ENCODE measurements at regions not wholly inside any gene's neighbourhood (a gene's known extent, or its start where the extent isn't known, plus 50 kb on each side); places are given as distances from the start of the nearest gene placed in this dataset.

DNA sequence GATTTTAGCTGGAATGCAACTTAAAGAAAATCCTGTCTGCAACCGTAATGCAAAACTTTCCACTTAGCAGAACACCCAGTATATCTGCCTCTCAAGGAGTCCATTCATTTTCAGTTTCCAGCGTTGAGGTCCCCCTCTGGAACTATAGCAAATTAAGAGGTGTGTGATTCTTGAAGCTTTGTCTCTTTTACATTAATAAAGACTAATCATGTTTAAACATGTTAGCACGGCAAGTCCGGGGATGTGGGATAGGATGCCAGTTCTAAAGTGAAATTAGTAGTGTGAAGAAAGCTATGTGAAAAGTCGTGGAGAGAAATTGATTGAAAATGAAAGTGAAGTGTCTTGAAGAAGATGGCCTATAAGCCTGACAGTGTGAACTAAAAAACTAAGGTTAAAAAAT is 429.1 kb downstream of the NR2F1-AS1 start:
- TF ChIP-seq SUZ12 (IDR thresholded peaks at IDR 0.05; ENCODE audit: unreplicated experiment) (no peak), POLR2A (IDR thresholded peaks at IDR 0.05; ENCODE audit: low read depth, low read length) (no peak), TCF7 (IDR thresholded peaks at IDR 0.05; ENCODE audit: borderline replicate concordance) (no peak), TAF1 (IDR thresholded peaks at IDR 0.05; ENCODE audit: borderline replicate concordance, low read depth, low read length) (no peak), NR2C2 (IDR thresholded peaks at IDR 0.05; ENCODE audit: borderline replicate concordance, control insufficient read depth, insufficient read length, low read depth) (no peak)
- TF ChIP-seq, protein P1, sequence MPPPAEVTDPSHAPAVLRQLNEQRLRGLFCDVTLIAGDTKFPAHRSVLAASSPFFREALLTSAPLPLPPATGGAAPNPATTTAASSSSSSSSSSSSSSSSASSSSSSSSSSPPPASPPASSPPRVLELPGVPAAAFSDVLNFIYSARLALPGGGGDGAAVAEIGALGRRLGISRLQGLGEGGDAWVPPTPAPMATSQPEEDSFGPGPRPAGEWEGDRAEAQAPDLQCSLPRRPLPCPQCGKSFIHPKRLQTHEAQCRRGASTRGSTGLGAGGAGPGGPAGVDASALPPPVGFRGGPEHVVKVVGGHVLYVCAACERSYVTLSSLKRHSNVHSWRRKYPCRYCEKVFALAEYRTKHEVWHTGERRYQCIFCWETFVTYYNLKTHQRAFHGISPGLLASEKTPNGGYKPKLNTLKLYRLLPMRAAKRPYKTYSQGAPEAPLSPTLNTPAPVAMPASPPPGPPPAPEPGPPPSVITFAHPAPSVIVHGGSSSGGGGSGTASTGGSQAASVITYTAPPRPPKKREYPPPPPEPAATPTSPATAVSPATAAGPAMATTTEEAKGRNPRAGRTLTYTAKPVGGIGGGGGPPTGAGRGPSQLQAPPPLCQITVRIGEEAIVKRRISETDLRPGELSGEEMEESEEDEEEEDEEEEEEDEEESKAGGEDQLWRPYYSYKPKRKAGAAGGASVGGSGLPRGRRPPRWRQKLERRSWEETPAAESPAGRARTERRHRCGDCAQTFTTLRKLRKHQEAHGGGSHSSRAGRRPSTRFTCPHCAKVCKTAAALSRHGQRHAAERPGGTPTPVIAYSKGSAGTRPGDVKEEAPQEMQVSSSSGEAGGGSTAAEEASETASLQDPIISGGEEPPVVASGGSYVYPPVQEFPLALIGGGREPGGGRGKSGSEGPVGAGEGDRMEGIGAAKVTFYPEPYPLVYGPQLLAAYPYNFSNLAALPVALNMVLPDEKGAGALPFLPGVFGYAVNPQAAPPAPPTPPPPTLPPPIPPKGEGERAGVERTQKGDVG (CRISPR knock-in tag; IDR thresholded peaks at IDR 0.05), result no peak
- TF ChIP-seq, protein P2, sequence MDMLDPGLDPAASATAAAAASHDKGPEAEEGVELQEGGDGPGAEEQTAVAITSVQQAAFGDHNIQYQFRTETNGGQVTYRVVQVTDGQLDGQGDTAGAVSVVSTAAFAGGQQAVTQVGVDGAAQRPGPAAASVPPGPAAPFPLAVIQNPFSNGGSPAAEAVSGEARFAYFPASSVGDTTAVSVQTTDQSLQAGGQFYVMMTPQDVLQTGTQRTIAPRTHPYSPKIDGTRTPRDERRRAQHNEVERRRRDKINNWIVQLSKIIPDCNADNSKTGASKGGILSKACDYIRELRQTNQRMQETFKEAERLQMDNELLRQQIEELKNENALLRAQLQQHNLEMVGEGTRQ (IDR thresholded peaks at IDR 0.05; ENCODE audit: borderline replicate concordance, low read depth, low read length), result no peak

Measured in GM12878 (cell line).